Common myeloid progenitor, CD34-positive (primary cell): ENCODE measurements at regions not wholly inside any gene's neighbourhood (a gene's known extent, or its start where the extent isn't known, plus 50 kb on each side); places are given as distances from the start of the nearest gene placed in this dataset.

Experiments
- CTCF ChIA-PET: fragments of 350-600 bp; sonication (Branson Sonifier 250); formaldehyde crosslinking; loops from one replicate; lab custom pipeline; 2021; ENCODE audit warnings: antibody characterized with exemption; lab: Charles Lee
- POLR2A ChIA-PET: fragments of 350-600 bp; sonication (Branson Sonifier 250); formaldehyde crosslinking; loops from one replicate; lab custom pipeline; 2021; ENCODE audit warnings: antibody characterized with exemption; lab: Charles Lee
- DNase-seq, 3 donors: peaks; one replicate each; pipeline versions ENCODE4 v3.0.0 to v3.0.0-alpha.2; 2013
- H3K27ac ChIP-seq, 2 experiments: 1 replicate in 1 of 2; 2 replicates in 1 of 2; pipeline ENCODE4 v1.7.0; 2013; ENCODE audit warnings: inconsistent platforms in 2 of 2, low read length in 2 of 2, mild to moderate bottlenecking in 2 of 2, low read depth in 1 of 2, moderate library complexity in 1 of 2; ENCODE audit not compliant: severe bottlenecking in 2 of 2, insufficient read depth in 1 of 2, poor library complexity in 1 of 2
- H3K27me3 ChIP-seq, 5 experiments: replicated peaks in 2 of 5; 1 replicate in 3 of 5; 2 replicates in 2 of 5; pipeline versions ENCODE4 v1.6.1 to v1.7.0; 2013; ENCODE audit warnings: low read length in 4 of 5, mild to moderate bottlenecking in 2 of 5, moderate library complexity in 2 of 5, inconsistent platforms in 1 of 5; ENCODE audit not compliant: insufficient read depth in 5 of 5, control insufficient read depth in 4 of 5
- H3K36me3 ChIP-seq, 4 experiments: 1 replicate in 2 of 4; 2 replicates in 2 of 4; pipeline versions ENCODE4 v1.6.1 to v1.7.0; 2013; ENCODE audit warnings: low read length in 3 of 4, control low read depth in 1 of 4, mild to moderate bottlenecking in 1 of 4; ENCODE audit not compliant: control insufficient read depth in 4 of 4, insufficient read depth in 4 of 4
- H3K4me1 ChIP-seq, 4 experiments: 1 replicate in 3 of 4; 2 replicates in 1 of 4; pipeline versions ENCODE4 v1.6.1 to v1.7.1; 2013; ENCODE audit warnings: low read length in 3 of 4, mild to moderate bottlenecking in 3 of 4, control low read depth in 1 of 4, inconsistent platforms in 1 of 4, moderate library complexity in 1 of 4; ENCODE audit not compliant: control insufficient read depth in 4 of 4, insufficient read depth in 4 of 4; ENCODE audit errors: control extremely low read depth in 1 of 4
- H3K4me3 ChIP-seq, 7 experiments: 1 replicate in 4 of 7; 2 replicates in 3 of 7; pipeline versions ENCODE4 v1.5.1 to v1.7.0; 2013; ENCODE audit warnings: mild to moderate bottlenecking in 7 of 7, low read length in 6 of 7, moderate library complexity in 6 of 7, inconsistent platforms in 2 of 7, low read depth in 2 of 7, control low read depth in 1 of 7; ENCODE audit not compliant: insufficient read depth in 4 of 7, control insufficient read depth in 1 of 7; ENCODE audit errors: extremely low read depth in 1 of 7
- H3K9me3 ChIP-seq, 5 experiments: 1 replicate in 4 of 5; 2 replicates in 1 of 5; pipeline versions ENCODE4 v1.6.1 to v1.7.1; 2013; ENCODE audit warnings: low read length in 4 of 5, mild to moderate bottlenecking in 2 of 5, inconsistent platforms in 1 of 5, low read depth in 1 of 5, moderate library complexity in 1 of 5; ENCODE audit not compliant: control insufficient read depth in 4 of 5, insufficient read depth in 2 of 5; ENCODE audit errors: control extremely low read depth in 1 of 5
- WGBS: methylation state at CpG from one replicate; pipeline ENCODE4 v1.1.5; 2013; ENCODE audit not compliant: insufficient coverage; 5-methylcytosine and 5-hydroxymethylcytosine counted together

- Histone ChIP-seq H3K4me3 (no peak overlapping the region), H3K27me3 (no peaks in the 10 kb centered on the region), H3K4me1 (no peaks in the 10 kb centered on the region), H3K27ac (no peak overlapping the region), H3K36me3 (no peaks in the 10 kb centered on the region), H3K9me3 (no peaks in the 10 kb centered on the region)
- ChIA-PET POLR2A (no interaction called here), CTCF (no interaction called here)
- no CpG with 5 or more reads among the region's 1 CpG for whole genome bisulfite sequencing
- no peak for DNase-seq
These were observed 612.7 kb downstream of the EPHA4 start for GRCh38 chr2:220959391-220959802.

- CTCF ChIA-PET, result interaction anchor here (0.9 kb wide), 1 partner anchor 73 kb away, joined by 3 read pairs; no protein-coding TSS in a partner anchor
- POLR2A ChIA-PET, result no interaction called here
- H3K9me3 ChIP-seq, result no peaks in the 10 kb centered on the region
- H3K36me3 ChIP-seq, result no peaks in the 10 kb centered on the region
- H3K4me1 ChIP-seq, result no peaks in the 10 kb centered on the region
- DNase-seq, result no peak
- H3K27me3 ChIP-seq, result no peaks in the 10 kb centered on the region
- no peak overlapping the region for H3K4me3 ChIP-seq
- no peak overlapping the region for H3K27ac ChIP-seq
- 100% methylated on average over 1 of the region's 2 CpGs for WGBS
These were observed 610.8 kb downstream of the EPHA4 start for GRCh38 chr2:220961143-220961860.

- H3K36me3 ChIP-seq, result no peaks in the 10 kb centered on the region
- no peak overlapping the region for H3K4me3 ChIP-seq
- no peaks in the 10 kb centered on the region for H3K9me3 ChIP-seq
- ChIA-PET POLR2A (no interaction called here), CTCF (interaction anchor here (0.9 kb wide), 1 partner anchor 72 kb away, joined by 3 read pairs; no protein-coding TSS in a partner anchor)
- H3K27me3 ChIP-seq, result no peaks in the 10 kb centered on the region
- no peaks in the 10 kb centered on the region for H3K4me1 ChIP-seq
- no peak for DNase-seq
- no peak overlapping the region for H3K27ac ChIP-seq
- WGBS, result 100% methylated on average over 1 of the region's 2 CpGs
These were observed 609.5 kb downstream of the EPHA4 start for GRCh38 chr2:220962556-220962955.

GRCh38 chr2:220963076-220963475, 609.0 kb downstream of the EPHA4 start:
- POLR2A ChIA-PET, result no interaction called here
- H3K4me1 ChIP-seq, result no peaks in the 10 kb centered on the region
- H3K27ac ChIP-seq, result no peak overlapping the region
- H3K36me3 ChIP-seq, result no peaks in the 10 kb centered on the region
- H3K27me3 ChIP-seq, result no peaks in the 10 kb centered on the region
- H3K9me3 ChIP-seq, result no peaks in the 10 kb centered on the region
- no peak overlapping the region for H3K4me3 ChIP-seq
- DNase-seq, result no peak
- CTCF ChIA-PET, result no interaction called here

- ChIA-PET CTCF (no interaction called here), POLR2A (no interaction called here)
- H3K4me1 ChIP-seq, result no peaks in the 10 kb centered on the region
- H3K4me3 ChIP-seq, result no peak overlapping the region
- no peaks in the 10 kb centered on the region for H3K9me3 ChIP-seq
- no CpG with 5 or more reads among the region's 3 CpGs for WGBS
- no peaks in the 10 kb centered on the region for H3K27me3 ChIP-seq
- no peak for DNase-seq
- H3K36me3 ChIP-seq, result no peaks in the 10 kb centered on the region
- no peak overlapping the region for H3K27ac ChIP-seq
These were observed 608.2 kb downstream of the EPHA4 start for GRCh38 chr2:220963930-220964329.

GRCh38 chr2:220966636-220967035, 605.5 kb downstream of the EPHA4 start:
- ChIA-PET CTCF (no interaction called here), POLR2A (no interaction called here)
- H3K27me3 ChIP-seq, result no peaks in the 10 kb centered on the region
- H3K9me3 ChIP-seq, result no peaks in the 10 kb centered on the region
- WGBS, result 86% methylated on average over 3 of the region's 3 CpGs
- H3K4me1 ChIP-seq, result no peaks in the 10 kb centered on the region
- H3K36me3 ChIP-seq, result no peaks in the 10 kb centered on the region
- H3K27ac ChIP-seq, result no peak overlapping the region
- H3K4me3 ChIP-seq, result no peak overlapping the region
- DNase-seq, result no peak

- CTCF ChIA-PET, result no interaction called here
These were observed 602.8 kb downstream of the EPHA4 start for GRCh38 chr2:220969348-220969747.

More at GRCh38 chr2:220969348-220969747, 602.8 kb downstream of the EPHA4 start:
- H3K9me3 ChIP-seq, result no peaks in the 10 kb centered on the region
- H3K36me3 ChIP-seq, result no peaks in the 10 kb centered on the region
- no peak for DNase-seq
- POLR2A ChIA-PET, result no interaction called here
- no peaks in the 10 kb centered on the region for H3K27me3 ChIP-seq
- H3K4me1 ChIP-seq, result no peaks in the 10 kb centered on the region
- H3K27ac ChIP-seq, result no peak overlapping the region
- 100% methylated on average over 3 of the region's 3 CpGs for WGBS
- peak overlapping the region in 1 of 7 experiments; percentile 1 for H3K4me3 ChIP-seq
